ENCODE measurements at regions not wholly inside any gene's neighbourhood (a gene's known extent, or its start where the extent isn't known, plus 50 kb on each side); places are given as distances from the start of the nearest gene placed in this dataset.

GRCh38 chr18:14914121-14914520 is 166.1 kb downstream of the ANKRD30B start:
- Histone ChIP-seq H4K20me1 (ENCODE audit: insufficient read depth, low read length) (no peaks in the 10 kb centered on the region), H3K9me1 (ENCODE audit: insufficient read depth, low read length) (no peaks in the 10 kb centered on the region), H3K4me1 (ENCODE audit: control insufficient read depth, insufficient read depth, low read length) (no peaks in the 10 kb centered on the region), H3K9me3 (ENCODE audit: control insufficient read depth, insufficient read depth, low read length) (peaks cover 26% of the 10 kb centered on the region), H3K18ac (ENCODE audit: low read depth, low read length) (no peak overlapping the region), H3K23ac (ENCODE audit: low read depth, low read length) (no peak overlapping the region), H3K79me1 (ENCODE audit: low read depth in 1 of 2, low read length in 2 of 2) (no peaks in the 10 kb centered on the region), H3K14ac (replicated peaks; ENCODE audit: low read depth, low read length) (no peak overlapping the region), H4K91ac (ENCODE audit: insufficient read depth, low read depth, low read length) (no peak overlapping the region), H3K4me2 (ENCODE audit: low read depth, low read length) (no peak overlapping the region), H4K8ac (ENCODE audit: low read depth in 2 of 2, low read length in 2 of 2) (no peak overlapping the region), H2BK15ac (ENCODE audit: low read depth, low read length) (no peak overlapping the region), H2BK20ac (ENCODE audit: low read depth, low read length) (no peak overlapping the region), H2BK120ac (ENCODE audit: low read depth, low read length) (no peak overlapping the region), H2AK9ac (replicated peaks; ENCODE audit: low read depth, low read length, poor library complexity) (no peak overlapping the region), H3K27ac (ENCODE audit: insufficient read depth, low read length) (no peak overlapping the region), H3K4me3 (ENCODE audit: insufficient read depth, low read depth, low read length) (no peak overlapping the region), H2AFZ (replicated peaks; ENCODE audit: low read length, poor library complexity) (no peak overlapping the region), H2AK5ac (ENCODE audit: low read depth, low read length) (no peak overlapping the region), H2BK5ac (ENCODE audit: low read depth, low read length, poor library complexity, severe bottlenecking) (no peak overlapping the region), H4K5ac (ENCODE audit: low read depth, low read length) (no peak overlapping the region), H3K9ac (ENCODE audit: low read depth, low read length) (no peak overlapping the region), H3K36me3 (ENCODE audit: control insufficient read depth, insufficient read depth, low read length) (no peaks in the 10 kb centered on the region), H3K56ac (ENCODE audit: extremely low read depth, insufficient read depth, low read length) (no peak overlapping the region), H3K4ac (ENCODE audit: low read depth, low read length) (no peak overlapping the region), H3K27me3 (ENCODE audit: control insufficient read depth, insufficient read depth, low read length) (no peaks in the 10 kb centered on the region)
- ChIA-PET CTCF (no interaction called here), POLR2A (ENCODE audit: unreplicated experiment) (no interaction called here)
- no peak for TF ChIP-seq CEBPB (IDR thresholded peaks at IDR 0.05; ENCODE audit: low read depth, low read length)
- no peak for TF ChIP-seq USF2 (IDR thresholded peaks at IDR 0.05; ENCODE audit: low read depth, low read length)
- TF ChIP-seq POLR2A (IDR thresholded peaks at IDR 0.05; ENCODE audit: low read depth, low read length), result no peak
- TF ChIP-seq MAFK (IDR thresholded peaks at IDR 0.05; ENCODE audit: low read depth, low read length), result no peak
- no peak for TF ChIP-seq FOS (IDR thresholded peaks at IDR 0.05; ENCODE audit: low read depth, low read length)
- TF ChIP-seq NFE2L2 (IDR thresholded peaks at IDR 0.05; ENCODE audit: low read depth, low read length), result no peak
- no peak for TF ChIP-seq SMC3 (IDR thresholded peaks at IDR 0.05; ENCODE audit: low read depth, low read length)
- TF ChIP-seq RCOR1 (IDR thresholded peaks at IDR 0.05; ENCODE audit: insufficient replicate concordance, low read length), result no peak
- no peak for TF ChIP-seq BHLHE40 (IDR thresholded peaks at IDR 0.05; ENCODE audit: low read depth, low read length)
- no peak for TF ChIP-seq MXI1 (IDR thresholded peaks at IDR 0.05; ENCODE audit: borderline replicate concordance, low read depth, low read length)
- TF ChIP-seq RFX5 (IDR thresholded peaks at IDR 0.05; ENCODE audit: low read depth, low read length), result no peak
- TF ChIP-seq CTCF (conservative IDR thresholded peaks at IDR 0.05; ENCODE audit: low read depth, low read length), result no peak
- TF ChIP-seq ELK1 (IDR thresholded peaks at IDR 0.05; ENCODE audit: borderline replicate concordance, low read depth, low read length), result no peak
- TF ChIP-seq RAD21 (IDR thresholded peaks at IDR 0.05; ENCODE audit: low read length), result no peak
- no peak for TF ChIP-seq CHD1 (IDR thresholded peaks at IDR 0.05; ENCODE audit: low read depth, low read length)
- no peak for TF ChIP-seq MAZ (IDR thresholded peaks at IDR 0.05; ENCODE audit: borderline replicate concordance, low read depth, low read length)
- in situ Hi-C loops (cut with MboI; ENCODE audit: low sequenced_read_pairs), result loop anchor here (10.0 kb wide), 1 partner anchor 61 kb away; no protein-coding TSS in a partner anchor
- BruUV-seq (replicated peaks), result no TSS peak
- DNase-seq, result no peak
- intact Hi-C loops (cut with micrococcal nuclease), result no loop called here
- dilution Hi-C loops (cut with HindIII; ENCODE audit: low sequenced_read_pairs, unreplicated experiment), result no loop called here
- no peak for ATAC-seq (ENCODE audit: low read depth)
